ENCODE measurements at regions not wholly inside any gene's neighbourhood (a gene's known extent, or its start where the extent isn't known, plus 50 kb on each side); places are given as distances from the start of the nearest gene placed in this dataset.
"Not testable (repeated sequence)": the region's sequence is repeated elsewhere in the genome, so short reads cannot be mapped to it uniquely, and the experiment has no call there.

DNA sequence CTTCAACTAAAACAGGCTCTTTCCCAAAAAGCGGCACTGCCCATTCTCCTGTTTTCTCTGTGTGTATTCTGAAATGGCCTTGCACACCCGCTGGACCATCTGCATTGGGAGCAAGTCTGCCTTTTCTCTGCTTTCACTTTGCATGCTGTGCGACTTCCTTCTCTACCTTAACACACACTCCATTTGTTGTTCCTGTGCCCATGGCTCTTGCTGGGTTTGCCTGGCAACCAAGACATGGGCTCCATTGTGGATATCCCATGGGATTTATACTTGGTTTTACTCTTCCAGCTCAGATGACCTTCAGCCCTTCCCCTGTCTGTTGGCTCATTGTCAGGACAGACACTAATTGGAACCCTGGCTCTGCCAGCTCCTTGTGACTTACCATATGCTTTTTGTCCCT lies 465.3 kb downstream of the REEP3 start:
- in situ Hi-C loops (cut with HindIII; ENCODE audit: low sequenced_read_pairs), result no loop called here

DNA sequence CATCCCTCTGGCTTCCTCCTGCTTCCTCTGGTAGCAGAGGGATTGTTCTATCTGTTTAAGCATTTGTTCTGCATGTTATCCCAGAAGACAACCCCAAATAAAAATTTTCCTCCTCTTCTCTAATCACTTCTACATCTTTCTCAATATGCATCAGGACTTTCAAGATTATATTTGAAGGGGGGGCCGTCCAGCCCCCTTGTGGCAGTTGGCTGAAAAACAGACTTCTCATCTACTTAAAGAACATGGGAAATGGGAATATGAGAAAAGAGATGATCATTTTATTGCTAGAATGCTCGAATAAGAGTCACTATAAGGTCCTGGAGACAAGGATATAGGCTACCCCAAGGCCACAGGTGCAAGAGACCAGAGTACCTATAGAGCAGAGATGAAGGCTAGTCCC lies 466.0 kb downstream of the REEP3 start:
- in situ Hi-C loops (cut with HindIII; ENCODE audit: low sequenced_read_pairs), result no loop called here

DNA sequence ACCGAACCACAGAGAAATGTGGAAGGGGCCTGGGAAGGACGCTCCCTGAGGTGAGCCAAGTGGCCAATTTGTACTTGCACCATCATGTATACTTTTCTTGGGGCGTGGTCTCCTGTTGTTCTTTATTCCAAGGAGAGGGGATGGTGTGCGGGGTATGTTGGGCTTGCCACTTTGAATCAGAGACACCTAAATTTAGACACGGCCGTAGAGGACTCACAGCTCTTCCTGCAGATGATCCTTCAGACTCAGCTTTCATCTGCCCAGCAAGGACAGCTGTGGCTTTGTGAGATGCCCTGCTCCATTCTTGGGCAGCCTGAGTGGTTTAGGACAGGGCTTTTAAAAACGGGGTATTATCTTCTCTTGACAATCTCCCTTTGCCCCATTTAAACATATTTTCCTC lies 473.2 kb downstream of the REEP3 start:
- in situ Hi-C loops (cut with HindIII; ENCODE audit: low sequenced_read_pairs), result no loop called here

DNA sequence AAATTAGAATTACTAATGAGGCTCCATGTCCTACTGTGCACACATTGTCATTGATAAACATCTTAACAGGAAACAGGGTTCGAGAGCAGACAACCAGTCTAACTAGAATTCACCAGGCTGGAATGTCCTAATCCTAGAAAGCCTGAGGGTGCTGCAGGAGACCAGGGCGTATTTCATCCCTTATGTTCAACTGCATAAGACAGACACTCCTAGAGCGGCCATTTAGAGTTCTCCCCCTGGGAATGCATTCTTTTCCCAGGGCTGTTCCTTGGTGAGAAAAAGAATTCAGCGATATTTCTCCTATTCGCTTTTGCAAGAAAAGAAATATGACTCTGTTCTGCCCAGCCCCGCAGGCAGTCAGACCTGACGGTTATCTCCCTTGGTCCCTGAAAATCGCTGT lies 486.0 kb downstream of the REEP3 start:
- in situ Hi-C loops (cut with HindIII; ENCODE audit: low sequenced_read_pairs), result no loop called here

DNA sequence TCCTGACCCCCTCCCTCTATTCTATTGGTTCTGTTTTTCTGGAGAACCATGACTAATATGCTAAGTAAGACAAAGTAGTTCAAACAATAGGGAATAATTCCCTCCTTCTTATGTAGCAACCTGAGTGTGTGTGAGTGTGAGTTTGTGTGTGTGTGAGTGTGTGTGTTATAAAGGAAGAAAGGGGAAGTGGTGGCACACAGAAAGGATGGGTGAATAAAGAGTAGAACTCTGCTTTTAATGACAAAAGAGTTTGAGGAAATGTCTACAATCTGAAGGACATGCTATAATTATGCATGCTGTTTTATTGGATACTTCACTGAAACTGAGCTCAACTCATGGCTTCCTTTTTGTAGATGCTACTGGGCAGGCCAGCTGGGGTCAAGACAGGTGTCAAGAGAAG lies 489.5 kb downstream of the REEP3 start:
- in situ Hi-C loops (cut with HindIII; ENCODE audit: low sequenced_read_pairs), result no loop called here

DNA sequence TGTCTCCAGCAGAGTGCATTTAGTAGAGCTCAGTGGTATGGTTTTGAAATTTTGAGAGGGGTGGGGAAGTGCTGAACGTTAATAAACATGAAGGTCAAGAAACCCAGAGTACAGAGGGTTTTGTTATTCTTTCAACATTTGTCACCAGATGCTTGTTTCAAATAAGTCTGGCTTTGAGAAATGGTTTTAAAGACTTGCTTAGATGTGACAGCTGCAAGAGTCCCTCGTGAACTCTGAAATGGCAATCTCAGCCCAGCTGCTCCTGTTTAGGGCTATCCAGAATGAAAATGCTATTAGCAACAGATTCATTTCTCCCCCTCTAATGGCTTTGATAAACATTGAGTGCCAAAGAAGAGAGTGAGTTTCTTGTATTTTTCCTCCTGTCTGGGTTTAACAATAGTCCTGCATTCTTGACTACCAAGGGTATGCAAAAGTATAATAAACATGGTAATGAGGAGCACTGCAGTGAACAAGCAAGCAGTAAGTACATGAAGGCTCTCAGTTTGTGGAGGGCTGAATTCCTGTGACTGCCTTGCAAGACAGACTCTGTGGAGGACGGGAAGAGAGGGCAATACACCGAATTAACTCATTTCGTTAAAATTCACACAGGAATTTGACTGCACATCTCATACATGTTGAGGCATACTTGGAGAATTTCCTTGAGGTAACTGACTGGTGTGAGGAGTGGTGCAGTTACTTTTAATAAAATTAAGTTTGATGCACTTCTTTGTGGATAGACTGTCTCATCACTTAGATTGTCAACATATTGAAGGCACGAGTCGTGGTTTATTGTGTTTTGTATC lies 490.9 kb downstream of the REEP3 start:
- in situ Hi-C loops (cut with HindIII; ENCODE audit: low sequenced_read_pairs), result no loop called here

DNA sequence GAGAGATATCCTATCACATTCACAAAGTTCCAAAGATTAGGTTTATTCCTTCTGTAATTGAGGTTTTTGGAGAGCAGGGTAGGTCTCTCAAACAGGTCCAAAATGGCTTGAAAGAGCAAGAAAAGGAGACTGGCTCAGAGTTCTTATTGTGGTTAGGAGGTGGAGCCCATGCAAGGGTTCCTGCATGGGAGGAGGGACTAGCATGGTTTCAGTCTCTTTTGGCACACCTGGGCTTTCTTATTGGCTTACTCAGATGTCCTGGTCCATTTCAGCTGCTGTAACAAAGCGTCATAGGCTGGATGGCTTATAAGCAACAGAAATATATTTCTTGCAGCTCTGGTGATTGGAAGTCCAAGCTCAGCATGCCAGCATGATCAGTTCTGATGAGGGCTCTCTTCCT lies 493.1 kb downstream of the REEP3 start:
- in situ Hi-C loops (cut with HindIII; ENCODE audit: low sequenced_read_pairs), result no loop called here

DNA sequence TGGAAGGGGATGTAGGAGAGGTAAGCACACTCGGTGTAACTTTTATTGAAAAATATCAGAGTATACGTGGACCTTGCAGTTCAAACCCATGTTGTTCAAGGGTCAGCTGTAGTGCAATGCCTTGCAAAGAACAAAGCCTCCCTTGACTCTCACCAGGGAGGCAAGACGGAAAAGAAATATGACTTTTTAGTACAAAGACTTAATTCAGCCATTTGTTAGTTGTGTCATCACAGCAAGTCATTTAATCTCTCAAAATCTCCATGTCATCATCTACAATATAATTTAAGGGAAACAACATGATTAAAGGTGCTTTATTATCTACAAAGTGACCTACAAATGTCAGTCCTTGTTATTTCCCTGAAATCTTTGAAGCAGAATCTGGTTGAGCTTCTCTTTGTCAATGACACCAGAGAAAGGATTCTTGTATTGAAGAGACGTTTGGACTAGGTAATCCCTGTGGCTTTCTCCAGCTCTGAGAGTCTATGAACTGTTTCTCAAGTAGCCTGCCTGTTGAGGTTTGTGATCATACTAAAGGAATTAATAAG lies 502.8 kb downstream of the REEP3 start:
- in situ Hi-C loops (cut with HindIII; ENCODE audit: low sequenced_read_pairs), result no loop called here

DNA sequence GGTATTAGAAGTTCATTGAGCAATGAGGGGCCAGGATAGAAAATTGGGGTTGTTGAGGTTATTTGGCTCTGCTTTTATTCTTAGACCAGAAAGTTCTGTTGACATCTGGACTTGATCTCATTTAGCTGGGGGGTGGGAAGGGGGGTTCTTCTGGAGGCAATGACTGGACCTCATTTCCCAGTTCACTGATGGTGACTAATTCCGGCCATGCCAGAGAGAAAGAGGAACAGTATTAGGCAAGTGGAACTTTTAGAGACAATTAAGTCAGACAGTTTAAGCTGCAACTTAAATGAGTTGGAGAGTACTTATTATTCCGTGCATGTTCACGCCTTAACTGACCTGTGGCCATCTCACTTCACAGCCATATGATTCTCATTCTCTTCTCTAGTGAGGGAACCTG lies 512.5 kb downstream of the REEP3 start:
- in situ Hi-C loops (cut with HindIII; ENCODE audit: low sequenced_read_pairs), result no loop called here

DNA sequence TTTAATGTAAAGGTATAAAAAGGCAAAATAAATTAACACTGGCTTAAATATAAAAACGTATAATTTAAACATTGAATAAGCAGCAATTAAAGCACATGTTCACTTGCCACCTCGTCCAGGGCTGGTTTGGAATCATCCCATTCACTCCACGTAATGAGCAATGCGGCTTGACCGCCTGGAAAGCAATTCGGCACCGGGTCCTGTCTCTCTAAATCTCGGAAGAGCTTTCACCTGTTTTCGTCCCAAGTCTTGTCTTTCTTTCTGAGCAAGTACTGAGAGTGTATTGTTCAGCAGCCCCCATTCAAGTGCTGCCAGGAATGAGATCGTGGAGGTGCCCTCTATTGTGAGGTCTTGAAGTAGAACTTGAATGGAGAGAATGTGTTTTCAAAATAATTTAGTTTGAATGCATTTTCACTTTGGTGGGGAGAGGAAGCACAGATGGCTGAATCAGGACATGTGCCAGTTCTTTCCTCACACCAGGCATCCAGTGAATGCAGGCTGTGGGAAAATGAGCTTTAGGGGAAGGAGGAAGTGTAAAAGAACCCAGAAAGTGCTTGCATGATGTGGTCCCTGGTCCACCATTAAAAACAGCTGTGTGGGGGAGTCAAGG lies 515.2 kb downstream of the REEP3 start:
- in situ Hi-C loops (cut with HindIII; ENCODE audit: low sequenced_read_pairs), result no loop called here

DNA sequence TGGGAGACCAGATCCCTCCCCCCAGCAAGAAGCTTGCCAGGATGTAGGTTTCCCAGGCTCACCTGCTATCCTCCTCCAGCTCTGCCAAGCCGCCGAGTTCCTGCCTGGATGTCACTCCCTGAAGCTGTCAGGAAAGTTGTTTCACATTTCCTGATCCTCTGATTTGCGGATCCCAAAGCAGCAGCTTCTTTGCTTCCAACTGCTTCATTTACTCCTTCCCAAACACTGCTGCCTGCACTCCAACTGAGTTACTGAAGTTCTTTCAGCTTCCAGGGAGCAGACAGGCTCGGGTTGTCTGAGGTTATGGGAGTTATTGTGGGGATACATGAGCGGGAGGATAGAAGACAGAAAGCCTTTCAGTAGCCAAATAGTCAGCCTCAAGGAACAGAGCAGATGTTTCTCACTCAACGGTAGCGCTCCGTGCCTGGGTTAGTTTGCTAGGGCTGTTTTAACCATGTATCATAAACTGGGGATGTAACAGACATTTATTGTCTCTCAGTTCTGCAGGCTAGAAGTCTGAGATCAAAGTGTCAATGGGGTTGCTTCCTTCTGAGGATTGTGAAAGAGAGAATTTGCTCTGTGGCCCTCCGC lies 516.0 kb downstream of the REEP3 start:
- in situ Hi-C loops (cut with HindIII; ENCODE audit: low sequenced_read_pairs), result no loop called here

DNA sequence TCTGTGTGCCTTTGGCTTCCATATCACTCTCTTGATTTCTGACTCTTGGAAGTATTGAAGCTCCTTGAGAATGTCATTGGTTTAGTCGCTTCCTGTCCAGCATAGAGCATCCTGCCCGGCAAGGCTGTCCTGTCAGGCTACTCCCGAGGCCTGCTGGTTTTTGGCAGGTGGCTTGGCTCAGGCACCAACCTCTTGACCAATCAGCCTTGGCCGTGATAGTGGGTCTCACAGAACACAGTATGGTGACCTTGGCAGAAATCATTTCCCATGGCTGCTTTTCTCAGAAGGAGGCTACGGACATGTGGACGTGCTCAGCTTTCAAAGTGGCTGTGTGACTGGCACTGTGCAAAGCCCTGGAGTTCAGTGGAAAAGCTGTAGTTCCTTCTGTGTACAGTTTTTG lies 516.9 kb downstream of the REEP3 start:
- in situ Hi-C loops (cut with HindIII; ENCODE audit: low sequenced_read_pairs), result no loop called here

DNA sequence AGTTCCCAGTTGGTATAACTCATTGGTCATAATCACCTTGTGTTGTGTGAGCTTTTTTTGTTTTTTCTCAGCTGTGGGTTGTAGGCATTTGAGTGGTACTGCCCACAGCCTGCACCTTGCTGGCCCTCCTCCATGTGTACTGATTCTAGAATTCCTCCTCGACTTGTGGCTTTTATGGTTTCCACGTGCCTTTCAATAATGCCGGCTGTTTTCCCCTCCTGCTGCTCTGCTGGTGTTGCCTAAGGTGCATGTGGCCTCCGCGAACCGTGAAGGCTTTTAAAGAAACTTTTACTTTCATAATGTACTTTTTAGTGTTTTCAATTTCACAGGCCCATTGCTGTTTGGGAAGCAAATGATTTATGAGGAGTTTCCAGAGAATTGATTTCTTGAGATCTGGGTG lies 518.0 kb downstream of the REEP3 start:
- in situ Hi-C loops (cut with HindIII; ENCODE audit: low sequenced_read_pairs), result no loop called here

DNA sequence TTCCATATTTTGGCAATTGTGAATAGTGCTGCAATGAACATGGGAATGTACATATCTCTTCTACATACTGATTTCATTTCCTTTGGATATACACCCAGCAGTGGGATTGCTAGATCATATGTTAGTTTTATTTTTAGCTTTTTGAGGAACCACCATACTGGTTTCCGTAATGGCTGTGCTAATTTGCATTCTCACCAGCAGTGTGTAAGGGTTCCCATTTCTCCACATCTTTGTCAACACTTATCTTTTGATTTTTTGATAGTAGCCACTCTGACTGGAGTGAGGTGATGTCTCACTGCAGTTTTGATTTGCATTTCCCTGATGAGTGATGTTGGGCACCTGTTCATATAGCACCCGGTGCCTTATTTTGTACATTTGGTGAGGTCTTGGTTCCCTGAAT lies 519.6 kb downstream of the REEP3 start:
- in situ Hi-C loops (cut with HindIII; ENCODE audit: low sequenced_read_pairs), result no loop called here

DNA sequence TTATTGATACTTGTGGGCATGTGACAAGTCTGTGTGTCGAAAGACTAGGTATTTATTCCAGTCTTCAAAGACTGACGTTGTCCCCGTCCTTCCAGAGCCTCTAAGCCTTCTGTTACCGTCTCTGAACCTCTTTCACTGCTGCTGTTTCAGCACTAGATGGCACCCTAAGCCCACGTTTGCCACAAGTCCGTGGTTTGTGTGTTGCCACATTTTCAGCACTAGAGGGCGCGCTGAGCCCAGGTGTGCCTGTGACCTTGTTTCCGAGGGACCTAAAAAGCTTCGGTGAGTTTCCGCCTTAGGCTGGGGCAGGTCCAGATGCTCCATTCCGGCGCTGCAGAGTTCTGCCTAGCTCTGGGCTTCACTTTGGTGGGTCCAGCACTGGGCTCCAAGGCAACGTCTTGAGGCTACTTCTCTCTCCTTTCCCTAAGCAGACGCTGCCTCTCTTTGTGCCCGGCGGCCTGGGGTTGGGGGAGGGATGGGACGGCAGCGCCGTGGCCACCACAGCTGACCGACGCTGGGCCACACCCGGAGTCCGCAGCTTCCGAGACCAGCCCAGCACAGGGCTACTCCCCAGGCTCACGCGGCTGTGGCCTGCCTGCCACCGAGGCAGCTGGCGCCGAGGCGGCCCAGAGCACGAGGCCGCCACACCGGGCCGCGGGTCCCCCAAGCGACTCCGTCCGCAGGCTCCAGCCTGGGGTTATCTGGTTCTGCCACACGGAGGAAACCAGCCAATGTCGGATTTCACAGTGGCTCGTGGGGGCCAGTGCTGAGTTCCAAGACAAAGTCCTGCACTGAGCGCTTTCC lies 520.2 kb downstream of the REEP3 start:
- in situ Hi-C loops (cut with HindIII; ENCODE audit: low sequenced_read_pairs), result no loop called here

DNA sequence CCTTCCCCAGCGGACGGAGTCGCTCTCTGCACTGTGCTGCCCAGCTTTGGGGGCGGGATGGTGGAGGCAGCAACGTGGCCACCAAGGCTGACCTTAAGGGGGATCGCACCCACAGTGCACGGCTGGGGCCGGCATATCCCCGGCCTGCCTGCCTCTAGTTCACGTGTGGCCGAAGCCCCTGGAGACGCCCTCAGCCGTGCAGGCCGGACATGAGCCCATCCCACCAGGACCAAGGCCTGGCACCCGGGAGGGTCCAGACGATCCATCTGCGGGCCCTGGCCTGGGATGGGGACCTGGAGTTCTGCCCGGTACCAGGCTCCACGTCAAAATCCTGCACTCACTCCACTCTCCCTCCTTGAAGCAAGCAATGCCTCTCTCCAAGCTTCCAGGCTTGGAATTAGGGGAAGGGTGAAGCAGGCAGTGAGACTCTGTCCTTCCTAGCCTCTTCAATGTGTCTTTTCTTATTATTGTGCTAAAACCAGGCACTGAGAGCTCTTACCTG lies 520.8 kb downstream of the REEP3 start:
- in situ Hi-C loops (cut with HindIII; ENCODE audit: low sequenced_read_pairs), result no loop called here

DNA sequence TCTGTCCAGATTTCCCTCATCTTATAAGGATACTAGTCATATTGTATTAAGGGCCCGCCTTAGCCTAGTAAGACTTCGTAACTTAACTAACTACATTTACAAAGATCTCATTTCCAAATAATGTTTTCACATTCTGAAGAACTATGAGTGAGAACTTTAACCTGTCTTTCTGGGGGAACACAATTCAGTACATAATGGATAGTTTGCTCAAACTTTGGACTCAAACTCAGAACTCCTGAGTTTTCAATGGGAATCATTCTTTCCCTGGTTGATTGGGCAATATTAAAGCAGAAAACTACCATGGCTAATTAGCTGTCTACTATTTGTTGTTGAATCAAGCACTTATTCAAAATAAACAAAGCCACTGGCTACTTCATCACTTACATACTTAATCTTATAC lies 522.9 kb downstream of the REEP3 start:
- in situ Hi-C loops (cut with HindIII; ENCODE audit: low sequenced_read_pairs), result no loop called here

DNA sequence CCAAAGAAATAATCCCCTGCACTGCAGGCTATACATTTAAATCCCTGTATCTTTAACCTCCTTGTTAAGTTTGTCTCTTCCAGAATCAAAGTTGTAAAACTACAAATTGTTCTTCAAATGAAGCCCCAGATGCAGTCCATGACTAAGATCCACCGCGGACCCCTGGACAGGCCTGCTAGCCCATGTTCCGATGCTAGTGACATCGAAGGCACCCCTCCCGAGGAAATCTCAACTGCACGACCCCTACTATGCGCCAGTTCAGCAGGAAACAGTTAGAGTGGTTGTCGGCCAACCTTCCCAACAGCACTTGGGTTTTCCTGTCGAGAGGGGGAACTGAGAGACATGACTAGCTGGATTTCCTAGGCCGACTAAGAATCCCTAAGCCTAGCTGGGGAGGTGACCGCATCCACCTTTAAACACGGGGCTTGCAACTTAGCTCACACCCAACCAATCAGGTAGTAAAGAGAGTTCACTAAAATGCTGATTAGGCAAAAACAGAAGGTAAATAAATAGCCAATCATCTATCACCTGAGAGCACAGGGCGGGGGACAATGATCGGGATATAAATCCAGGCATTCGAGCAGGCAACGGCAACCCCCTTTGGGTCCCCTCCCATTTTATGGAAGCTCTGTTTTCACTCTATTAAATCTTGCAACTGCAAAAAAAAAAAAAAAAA lies 523.9 kb downstream of the REEP3 start:
- in situ Hi-C loops (cut with HindIII; ENCODE audit: low sequenced_read_pairs), result not testable (repeated sequence)

DNA sequence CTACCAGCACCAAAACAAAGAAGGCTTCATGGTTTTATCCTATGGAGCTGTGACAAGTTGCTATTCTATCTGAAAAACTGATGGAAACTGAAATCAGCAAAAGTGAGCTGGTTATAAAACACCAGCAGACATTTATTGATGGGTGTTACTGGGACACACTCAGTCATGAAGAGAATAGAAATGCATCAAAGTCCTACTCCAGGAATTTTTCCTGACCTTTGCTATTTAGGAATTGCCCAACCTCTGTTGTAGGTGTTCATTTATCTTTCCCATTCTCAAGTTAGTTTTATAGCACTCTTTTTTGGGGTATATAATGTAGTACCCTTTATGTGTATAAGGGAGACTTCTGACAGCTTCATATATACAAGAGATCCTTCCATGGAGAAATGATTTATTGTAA lies 533.2 kb downstream of the REEP3 start:
- in situ Hi-C loops (cut with HindIII; ENCODE audit: low sequenced_read_pairs), result no loop called here

DNA sequence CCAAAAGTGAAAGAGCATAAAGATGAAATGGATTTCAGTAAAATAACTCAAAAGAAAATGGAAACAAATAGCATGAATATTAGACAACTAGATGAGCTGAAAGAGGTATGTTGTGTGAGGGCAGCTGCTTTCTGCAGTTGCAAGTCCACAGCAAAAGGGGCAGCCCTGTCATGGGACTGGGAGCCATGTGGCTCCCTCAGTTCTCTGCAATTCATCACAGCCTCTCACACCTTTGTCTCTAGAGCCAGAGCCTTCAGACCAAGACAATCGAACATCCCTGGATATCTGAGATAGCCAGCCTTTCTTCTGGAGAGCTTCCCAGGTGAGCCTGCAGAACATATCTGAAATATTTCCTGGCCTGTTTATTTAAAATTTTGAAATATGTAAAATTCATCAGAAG lies 538.7 kb downstream of the REEP3 start:
- in situ Hi-C loops (cut with HindIII; ENCODE audit: low sequenced_read_pairs), result no loop called here

DNA sequence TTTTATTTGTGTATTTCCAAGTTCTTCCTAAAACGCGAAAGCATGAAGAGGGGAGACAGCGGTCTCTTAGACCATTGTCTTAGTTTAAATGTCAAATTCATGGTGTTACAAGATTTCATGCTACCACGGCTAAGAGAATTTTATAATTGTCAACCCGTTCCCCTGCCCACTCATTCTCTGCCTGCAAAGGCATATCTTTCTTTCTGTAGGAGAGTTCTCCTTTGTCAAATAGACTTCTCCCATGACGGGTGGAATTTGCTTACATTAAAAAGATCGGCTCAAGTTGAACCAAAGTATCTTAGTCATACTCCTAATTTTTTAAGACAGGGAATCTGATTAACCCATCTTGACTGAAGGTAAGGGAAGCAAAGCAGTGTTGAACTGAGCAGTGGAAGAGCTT lies 539.2 kb downstream of the REEP3 start:
- in situ Hi-C loops (cut with HindIII; ENCODE audit: low sequenced_read_pairs), result no loop called here
